K562 (cell line): ENCODE measurements at regions not wholly inside any gene's neighbourhood (a gene's known extent, or its start where the extent isn't known, plus 50 kb on each side); places are given as distances from the start of the nearest gene placed in this dataset.

Experiments
- ATAC-seq: fragments of 200-7000 bp; cut with Tn5 transposase; 3 replicates; pipeline ENCODE4 v1.9.1; 2020; ENCODE audit warnings: moderate library complexity
- BruUV-seq: library from RNA; stranded (reverse); fragments of 400-500 nt; replicated peaks from 2 replicates; lab custom pipeline; 2021; lab: Mats Ljungman, UMichigan
- CTCF ChIA-PET: fragments of 300-600 bp; formaldehyde crosslinking; extraction: SDS; loops from one replicate; lab custom pipeline; 2021; ENCODE audit warnings: low intra/inter-chr PET ratio; lab: Yijun Ruan, JAX
- POLR2A ChIA-PET: fragments of 300-600, 350-650 bp; sonication (Branson Sonifier 250); formaldehyde crosslinking; extraction: SDS; loops from one replicate; lab custom pipeline; 2021; ENCODE audit warnings: antibody characterized with exemption, inconsistent platforms; lab: Yijun Ruan, JAX
- DNase-seq, 4 experiments: peaks; one replicate each; pipeline versions ENCODE4 v3.0.0 to v3.0.0-alpha.2; 2011 to 2018; ENCODE audit warnings: low spot score in 3 of 4, mixed read lengths in 3 of 4; ENCODE audit errors: extremely low read depth in 1 of 4
- FAIRE-seq: peaks from 2 replicates; lab custom pipeline; 2011; peaks lifted over from hg19 to GRCh38; lab: Jason Lieb, UNC
- H2AFZ ChIP-seq: 2 replicates; pipeline ENCODE4 v1.6.0; 2011; ENCODE audit warnings: low read depth, low read length, control low read depth, inconsistent platforms
- H3K27ac ChIP-seq: fragments of 200-600 bp; 3 replicates; pipeline ENCODE4 v1.8.0; 2011; ENCODE audit warnings: low read depth, mild to moderate bottlenecking, control low read depth, inconsistent platforms, low read length, moderate library complexity, mixed read lengths; ENCODE audit errors: extremely low read depth
- H3K27me3 ChIP-seq, 2 experiments: fragments of 300-600 bp in 1 of 2; 2 replicates in 1 of 2; 3 replicates in 1 of 2; pipeline versions ENCODE4 v1.6.0 to v1.8.0; 2011; ENCODE audit warnings: inconsistent platforms in 2 of 2, low read length in 2 of 2, mild to moderate bottlenecking in 1 of 2, mixed read lengths in 1 of 2, moderate library complexity in 1 of 2; ENCODE audit not compliant: control insufficient read depth in 2 of 2, insufficient read depth in 2 of 2
- H3K36me3 ChIP-seq: fragments of 300-600 bp; 3 replicates; pipeline ENCODE4 v1.8.0; 2011; ENCODE audit warnings: mild to moderate bottlenecking, low read length, inconsistent platforms; ENCODE audit not compliant: control insufficient read depth, insufficient read depth
- H3K4me1 ChIP-seq, 2 experiments: fragments of 200-600 bp in 1 of 2; replicated peaks in 1 of 2; 2 replicates in 1 of 2; 3 replicates in 1 of 2; pipeline versions ENCODE4 v1.5.1 to v1.8.0; 2011; ENCODE audit warnings: inconsistent platforms in 2 of 2, low read length in 2 of 2, mild to moderate bottlenecking in 1 of 2, mixed read lengths in 1 of 2, moderate library complexity in 1 of 2; ENCODE audit not compliant: control insufficient read depth in 2 of 2, insufficient read depth in 2 of 2
- H3K4me2 ChIP-seq: 2 replicates; pipeline ENCODE4 v1.6.1; 2011; ENCODE audit warnings: low read length, control low read depth, inconsistent platforms, mixed read lengths; ENCODE audit not compliant: insufficient read depth
- H3K4me3 ChIP-seq: fragments of 200-600 bp; sonication (generic), shearing (Covaris generic); 2 replicates; pipeline ENCODE4 v1.5.1; 2016; ENCODE audit warnings: control low read depth, inconsistent platforms
- H3K79me2 ChIP-seq: fragments of 200-600 bp; 3 replicates; pipeline ENCODE4 v1.8.0; 2011; ENCODE audit warnings: low read length, inconsistent platforms; ENCODE audit not compliant: control insufficient read depth, insufficient read depth
- H3K9ac ChIP-seq, 2 experiments: 2 replicates each; pipeline versions ENCODE4 v1.6.0 to v1.6.1; 2011; ENCODE audit warnings: low read depth in 2 of 2, low read length in 2 of 2, control low read depth in 1 of 2, inconsistent platforms in 1 of 2, mild to moderate bottlenecking in 1 of 2, mixed read lengths in 1 of 2; ENCODE audit not compliant: insufficient read depth in 1 of 2
- H3K9me1 ChIP-seq: one replicate; pipeline ENCODE4 v1.6.0; 2011; ENCODE audit warnings: inconsistent platforms, mild to moderate bottlenecking, low read length, moderate library complexity; ENCODE audit not compliant: control insufficient read depth, insufficient read depth
- H3K9me3 ChIP-seq: replicated peaks from 2 replicates; pipeline ENCODE4 v1.5.1; 2011; ENCODE audit warnings: low read depth, low read length, inconsistent platforms; ENCODE audit not compliant: control insufficient read depth, insufficient read depth
- H4K20me1 ChIP-seq: replicated peaks from 2 replicates; pipeline ENCODE4 v1.6.1; 2011; ENCODE audit warnings: low read length, inconsistent platforms, mixed read lengths; ENCODE audit not compliant: control insufficient read depth, insufficient read depth
- BCL6 ChIP-seq: fragments of 250-450 bp; sonication (Bioruptor Pico); IDR thresholded peaks from 2 replicates; pipeline ENCODE4 v1.4.0; 2020
- GABPB1 ChIP-seq: sonication (generic); formaldehyde crosslinking; IDR thresholded peaks from 2 replicates; pipeline ENCODE4 v1.8.0; 2022; ENCODE audit warnings: mild to moderate bottlenecking, missing genetic modification reagents
- HOXB6 ChIP-seq: fragments of 250-450 bp; sonication (Bioruptor Pico); IDR thresholded peaks from 2 replicates; pipeline ENCODE4 v1.5.1; 2022; ENCODE audit warnings: mild to moderate bottlenecking, borderline replicate concordance
- KHSRP ChIP-seq: fragments of 450-650 bp; IDR thresholded peaks from 2 replicates; pipeline ENCODE4 v1.6.1; 2017
- NCOA4 ChIP-seq: fragments of 450-650 bp; IDR thresholded peaks from 2 replicates; pipeline ENCODE4 v1.6.1; 2018; ENCODE audit warnings: mild to moderate bottlenecking; ENCODE audit not compliant: partially characterized antibody
- NR2C1 ChIP-seq, 2 experiments: fragments of 450-650 bp; IDR thresholded peaks; 2 replicates each; pipeline ENCODE4 v1.6.1; 2017; ENCODE audit warnings: mild to moderate bottlenecking in 2 of 2, antibody characterized with exemption in 1 of 2, inconsistent platforms in 1 of 2, missing compliant biosample characterization in 1 of 2, missing genetic modification characterization in 1 of 2
- ZNF165 ChIP-seq: fragments of 250-450 bp; sonication (Bioruptor Pico); IDR thresholded peaks from 2 replicates; pipeline ENCODE4 v1.4.0; 2020; ENCODE audit warnings: borderline replicate concordance
- ZNF253 ChIP-seq: fragments of 250-450 bp; sonication (Bioruptor Pico); conservative IDR thresholded peaks from 2 replicates; pipeline ENCODE4 v1.6.1; 2021; ENCODE audit warnings: mild to moderate bottlenecking
- ZNF766 ChIP-seq: fragments of 200-800 bp; sonication (Bioruptor generic); conservative IDR thresholded peaks from 2 replicates; pipeline ENCODE4 v1.6.1; 2016; ENCODE audit warnings: missing genetic modification characterization, missing compliant biosample characterization
- ZZZ3 ChIP-seq: fragments of 450-650 bp; IDR thresholded peaks from 2 replicates; pipeline ENCODE4 v1.6.1; 2016; ENCODE audit warnings: antibody characterized with exemption, mild to moderate bottlenecking, moderate library complexity
- WGBS: fragments of 100-300 bp; shearing (Covaris generic); methylation state at CpG from one replicate; pipeline ENCODE4 v1.1.6; 2016; ENCODE audit warnings: low coverage, mixed read lengths; ENCODE audit not compliant: insufficient coverage; ENCODE audit errors: missing lambda C conversion rate; 5-methylcytosine and 5-hydroxymethylcytosine counted together
- in situ Hi-C: fragments of 300-500 bp; cut with MboI; formaldehyde crosslinking; loops from 4 replicates; pipeline ENCODE4 v1.15.0; 2018; ENCODE audit warnings: inconsistent platforms, mixed read lengths
- intact Hi-C: fragments of 100-400 bp; cut with micrococcal nuclease; formaldehyde crosslinking; loops from 2 replicates; pipeline ENCODE4 v1.14.2; 2022
- TF ChIP-seq, protein P1 (sequence below): sonication (generic); formaldehyde crosslinking; IDR thresholded peaks from 2 replicates; pipeline ENCODE4 v1.8.0; 2022; ENCODE audit warnings: mild to moderate bottlenecking, missing genetic modification reagents

- intact Hi-C loops, result no loop called here
- POLR2A ChIA-PET, result no interaction called here
- Histone ChIP-seq H3K36me3 (no peaks in the 10 kb centered on the region), H2AFZ (no peak overlapping the region), H3K9me1 (no peaks in the 10 kb centered on the region), H4K20me1 (no peaks in the 10 kb centered on the region), H3K4me1 (no peaks in the 10 kb centered on the region), H3K27me3 (no peaks in the 10 kb centered on the region), H3K9me3 (no peaks in the 10 kb centered on the region), H3K4me2 (no peak overlapping the region), H3K9ac (no peak overlapping the region), H3K4me3 (no peak overlapping the region), H3K27ac (no peak overlapping the region), H3K79me2 (no peaks in the 10 kb centered on the region)
- 0% methylated on average over 1 of the region's 2 CpGs for WGBS
- DNase-seq, result no peak
- FAIRE-seq, result no peak
- ATAC-seq, result no peak
- in situ Hi-C loops, result no loop called here
- CTCF ChIA-PET, result no interaction called here
- no peak for TF ChIP-seq ZNF165 (CRISPR knock-in tag)
- no peak for TF ChIP-seq GABPB1
- no peak for TF ChIP-seq KHSRP
- no peak for TF ChIP-seq BCL6 (CRISPR knock-in tag)
- TF ChIP-seq HOXB6 (CRISPR knock-in tag), result no peak
- no TSS peak for BruUV-seq
Measured at GRCh38 chr14:38046160-38046559, 161.5 kb upstream of the SSTR1 start.

- in situ Hi-C loops, result no loop called here
- no peak overlapping the region for H2AFZ ChIP-seq
- no TSS peak for BruUV-seq
- H3K9me3 ChIP-seq, result no peaks in the 10 kb centered on the region
- H3K9ac ChIP-seq, result no peak overlapping the region
- ATAC-seq (no peak), DNase-seq (no peak), FAIRE-seq (no peak)
- no peak overlapping the region for H3K4me2 ChIP-seq
- 0% methylated on average over 2 of the region's 2 CpGs for WGBS
- H3K9me1 ChIP-seq, result no peaks in the 10 kb centered on the region
- no peaks in the 10 kb centered on the region for H3K36me3 ChIP-seq
- no peaks in the 10 kb centered on the region for H3K79me2 ChIP-seq
- no peak overlapping the region for H3K4me3 ChIP-seq
- no peaks in the 10 kb centered on the region for H3K27me3 ChIP-seq
- H3K4me1 ChIP-seq, result no peaks in the 10 kb centered on the region
- ChIA-PET POLR2A (no interaction called here), CTCF (no interaction called here)
- no peak overlapping the region for H3K27ac ChIP-seq
- no peaks in the 10 kb centered on the region for H4K20me1 ChIP-seq
- intact Hi-C loops, result no loop called here
- TF ChIP-seq ZNF766 (CRISPR knock-in tag) (no peak), NR2C1 (IDR thresholded peaks at IDR 0.05) (no peak), NR2C1 (tag; IDR thresholded peaks at IDR 0.05) (no peak), ZZZ3 (no peak), ZNF253 (CRISPR knock-in tag) (no peak), NCOA4 (no peak)
- TF ChIP-seq, protein P1, sequence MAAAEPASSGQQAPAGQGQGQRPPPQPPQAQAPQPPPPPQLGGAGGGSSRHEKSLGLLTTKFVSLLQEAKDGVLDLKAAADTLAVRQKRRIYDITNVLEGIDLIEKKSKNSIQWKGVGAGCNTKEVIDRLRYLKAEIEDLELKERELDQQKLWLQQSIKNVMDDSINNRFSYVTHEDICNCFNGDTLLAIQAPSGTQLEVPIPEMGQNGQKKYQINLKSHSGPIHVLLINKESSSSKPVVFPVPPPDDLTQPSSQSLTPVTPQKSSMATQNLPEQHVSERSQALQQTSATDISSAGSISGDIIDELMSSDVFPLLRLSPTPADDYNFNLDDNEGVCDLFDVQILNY, result no peak
Measured at GRCh38 chr14:38047195-38047902, 160.4 kb upstream of the SSTR1 start.
